IMR-90 (cell line): ENCODE measurements at regions not wholly inside any gene's neighbourhood (a gene's known extent, or its start where the extent isn't known, plus 50 kb on each side); places are given as distances from the start of the nearest gene placed in this dataset.

ENCODE experiments used
- ATAC-seq: fragments of 200-7000 bp; cut with Tn5 transposase; 2 replicates; pipeline ENCODE4 v1.9.1; 2020; ENCODE audit warnings: low read depth, mild to moderate bottlenecking, moderate library complexity
- BruUV-seq: library from RNA; stranded (reverse); fragments of 400-500 nt; replicated peaks from 2 replicates; lab custom pipeline; 2021; lab: Mats Ljungman, UMichigan
- CTCF ChIA-PET: fragments of 300-600 bp; formaldehyde crosslinking; extraction: SDS; loops from one replicate; lab custom pipeline; 2021; ENCODE audit warnings: antibody characterized with exemption; lab: Yijun Ruan, JAX
- POLR2A ChIA-PET: fragments of 300-600 bp; sonication (Branson Sonifier 250); formaldehyde crosslinking; loops from one replicate; lab custom pipeline; 2022; ENCODE audit warnings: antibody characterized with exemption; ENCODE audit not compliant: unreplicated experiment; lab: Charles Lee
- DNase-seq: peaks from one replicate; pipeline ENCODE4 v3.0.0; 2013
- H2AFZ ChIP-seq: replicated peaks from 2 replicates; pipeline ENCODE3; 2013; ENCODE audit warnings: low read length, mild to moderate bottlenecking; ENCODE audit not compliant: poor library complexity
- H2AK5ac ChIP-seq: 2 replicates; pipeline ENCODE4 v1.6.1; 2013; ENCODE audit warnings: low read depth, low read length, inconsistent platforms
- H2AK9ac ChIP-seq: replicated peaks from 2 replicates; pipeline ENCODE3; 2013; ENCODE audit warnings: mild to moderate bottlenecking, low read depth, low read length, moderate library complexity; ENCODE audit not compliant: poor library complexity
- H2BK120ac ChIP-seq: 2 replicates; pipeline ENCODE4 v1.6.1; 2013; ENCODE audit warnings: low read depth, low read length, inconsistent platforms
- H2BK15ac ChIP-seq: 3 replicates; pipeline ENCODE4 v1.6.1; 2013; ENCODE audit warnings: low read depth, low read length, inconsistent platforms
- H2BK20ac ChIP-seq: 2 replicates; pipeline ENCODE4 v1.6.1; 2013; ENCODE audit warnings: low read depth, mild to moderate bottlenecking, inconsistent platforms, low read length, moderate library complexity
- H2BK5ac ChIP-seq: 2 replicates; pipeline ENCODE4 v1.6.1; 2013; ENCODE audit warnings: mild to moderate bottlenecking, low read depth, low read length, inconsistent platforms; ENCODE audit not compliant: poor library complexity, severe bottlenecking
- H3K14ac ChIP-seq: replicated peaks from 2 replicates; pipeline ENCODE4 v1.6.1; 2013; ENCODE audit warnings: low read depth, low read length, inconsistent platforms
- H3K18ac ChIP-seq: 2 replicates; pipeline ENCODE4 v1.6.1; 2013; ENCODE audit warnings: low read depth, low read length, control low read depth
- H3K23ac ChIP-seq: 2 replicates; pipeline ENCODE4 v1.6.1; 2013; ENCODE audit warnings: low read depth, low read length, inconsistent platforms
- H3K27ac ChIP-seq: 2 replicates; pipeline ENCODE4 v1.5.1; 2013; ENCODE audit warnings: mild to moderate bottlenecking, control low read depth, low read length; ENCODE audit not compliant: insufficient read depth
- H3K27me3 ChIP-seq: 2 replicates; pipeline ENCODE4 v1.6.1; 2013; ENCODE audit warnings: low read length; ENCODE audit not compliant: control insufficient read depth, insufficient read depth
- H3K36me3 ChIP-seq: 2 replicates; pipeline ENCODE4 v1.6.1; 2013; ENCODE audit warnings: low read length, mixed read lengths; ENCODE audit not compliant: control insufficient read depth, insufficient read depth
- H3K4ac ChIP-seq: 2 replicates; pipeline ENCODE4 v1.6.1; 2013; ENCODE audit warnings: low read depth, low read length, inconsistent platforms
- H3K4me1 ChIP-seq: 2 replicates; pipeline ENCODE4 v1.6.1; 2013; ENCODE audit warnings: low read length, mixed read lengths; ENCODE audit not compliant: control insufficient read depth, insufficient read depth
- H3K4me2 ChIP-seq: 2 replicates; pipeline ENCODE4 v1.6.1; 2013; ENCODE audit warnings: low read depth, mild to moderate bottlenecking, control low read depth, low read length, moderate library complexity
- H3K4me3 ChIP-seq: 2 replicates; pipeline ENCODE4 v1.5.1; 2013; ENCODE audit warnings: low read depth, mild to moderate bottlenecking, control low read depth, low read length, moderate library complexity; ENCODE audit not compliant: insufficient read depth
- H3K56ac ChIP-seq: 2 replicates; pipeline ENCODE4 v1.6.1; 2013; ENCODE audit warnings: low read length, inconsistent platforms; ENCODE audit not compliant: insufficient read depth; ENCODE audit errors: extremely low read depth
- H3K79me1 ChIP-seq, 2 experiments: 2 replicates each; pipeline ENCODE4 v1.6.1; 2013; ENCODE audit warnings: low read length in 2 of 2, inconsistent platforms in 1 of 2, low read depth in 1 of 2
- H3K9ac ChIP-seq: 2 replicates; pipeline ENCODE4 v1.6.1; 2013; ENCODE audit warnings: low read depth, low read length, control low read depth
- H3K9me1 ChIP-seq: 2 replicates; pipeline ENCODE4 v1.6.1; 2013; ENCODE audit warnings: low read length, inconsistent platforms; ENCODE audit not compliant: insufficient read depth
- H3K9me3 ChIP-seq: 2 replicates; pipeline ENCODE4 v1.6.1; 2013; ENCODE audit warnings: low read length; ENCODE audit not compliant: control insufficient read depth, insufficient read depth
- H4K20me1 ChIP-seq: 2 replicates; pipeline ENCODE4 v1.6.1; 2013; ENCODE audit warnings: low read length, inconsistent platforms; ENCODE audit not compliant: insufficient read depth
- H4K5ac ChIP-seq: 2 replicates; pipeline ENCODE4 v1.6.1; 2013; ENCODE audit warnings: mild to moderate bottlenecking, low read depth, low read length, control low read depth
- H4K8ac ChIP-seq, 2 experiments: 2 replicates each; pipeline ENCODE4 v1.6.1; 2013; ENCODE audit warnings: low read depth in 2 of 2, low read length in 2 of 2, control low read depth in 1 of 2, inconsistent platforms in 1 of 2
- H4K91ac ChIP-seq: 2 replicates; pipeline ENCODE4 v1.6.1; 2013; ENCODE audit warnings: low read depth, low read length, inconsistent platforms; ENCODE audit not compliant: insufficient read depth
- BHLHE40 ChIP-seq: fragments of 150-350 bp; IDR thresholded peaks from 2 replicates; pipeline ENCODE4 v1.6.1; 2016; ENCODE audit warnings: mild to moderate bottlenecking, low read depth, low read length
- CHD1 ChIP-seq: IDR thresholded peaks from 2 replicates; pipeline ENCODE4 v1.6.1; 2012; ENCODE audit warnings: low read depth, low read length, improper control_type of control experiment
- CTCF ChIP-seq: conservative IDR thresholded peaks from 2 replicates; pipeline ENCODE4 v1.5.1; 2012; ENCODE audit warnings: mild to moderate bottlenecking, low read depth, low read length, improper control_type of control experiment
- MXI1 ChIP-seq: IDR thresholded peaks from 2 replicates; pipeline ENCODE4 v1.6.1; 2012; ENCODE audit warnings: low read depth, mild to moderate bottlenecking, low read length, moderate library complexity, borderline replicate concordance
- POLR2A ChIP-seq: IDR thresholded peaks from 2 replicates; pipeline ENCODE4 v1.6.1; 2012; ENCODE audit warnings: mild to moderate bottlenecking, low read depth, low read length
- RAD21 ChIP-seq: IDR thresholded peaks from 2 replicates; pipeline ENCODE4 v1.6.1; 2012; ENCODE audit warnings: low read length, improper control_type of control experiment
- RCOR1 ChIP-seq: IDR thresholded peaks from 2 replicates; pipeline ENCODE4 v1.6.1; 2012; ENCODE audit warnings: mild to moderate bottlenecking, low read length, improper control_type of control experiment; ENCODE audit not compliant: insufficient replicate concordance
- SMC3 ChIP-seq: fragments of 150-350 bp; IDR thresholded peaks from 2 replicates; pipeline ENCODE4 v1.6.1; 2016; ENCODE audit warnings: low read depth, mild to moderate bottlenecking, antibody characterized with exemption, low read length, moderate library complexity
- WGBS, 2 experiments: methylation state at CpG; one replicate each; pipeline versions ENCODE4 v1.1.5 to v1.1.7; 2013; ENCODE audit warnings: missing lambda C conversion rate in 2 of 2; ENCODE audit not compliant: insufficient read length in 1 of 2; ENCODE audit errors: extremely low coverage in 2 of 2; 5-methylcytosine and 5-hydroxymethylcytosine counted together
- dilution Hi-C: fragments of 300-500 bp; cut with HindIII; formaldehyde crosslinking; loops from one replicate; pipeline ENCODE4 v1.14.3; 2018; ENCODE audit warnings: low sequenced_read_pairs; ENCODE audit not compliant: unreplicated experiment
- in situ Hi-C: fragments of 300-500 bp; cut with MboI; formaldehyde crosslinking; loops from 3 replicates; pipeline ENCODE4 v1.14.3; 2019; ENCODE audit warnings: low sequenced_read_pairs, inconsistent platforms, mixed read lengths
- intact Hi-C: fragments of 100-400 bp; cut with micrococcal nuclease; formaldehyde crosslinking; loops from 2 replicates; pipeline ENCODE4 v1.10.0; 2022
- TF ChIP-seq, protein P1 (sequence below): fragments of 150-350 bp; IDR thresholded peaks from 2 replicates; pipeline ENCODE4 v1.6.1; 2017; ENCODE audit warnings: mild to moderate bottlenecking, antibody characterized with exemption, low read length, low read depth

DNA sequence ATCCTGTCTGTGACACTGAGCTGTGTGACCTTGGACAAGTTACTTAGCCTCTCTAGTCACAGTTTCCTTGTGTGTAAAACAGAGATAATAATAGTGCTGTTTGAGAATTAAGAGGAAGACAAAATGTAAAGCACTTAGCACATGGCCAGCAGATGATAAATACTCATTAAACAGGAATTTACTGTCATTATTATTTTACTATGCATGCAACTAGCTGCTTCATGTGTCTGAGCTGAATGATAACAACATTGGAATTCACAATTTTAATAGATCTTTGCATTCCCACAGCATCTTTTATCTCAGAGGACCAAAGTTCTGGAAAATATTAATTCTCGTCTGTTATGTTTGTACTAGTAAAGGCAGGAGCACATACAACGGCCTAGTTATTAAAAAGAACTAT lies 79.2 kb upstream of the TET2 start:
- no peak overlapping the region for H3K18ac ChIP-seq
- no peak overlapping the region for H3K4ac ChIP-seq
- POLR2A ChIA-PET = no interaction called here
- H3K9me3 ChIP-seq = no peaks in the 10 kb centered on the region
- WGBS, 2 experiments = no CpG with 5 or more reads among the region's 2 CpGs
- H3K27ac ChIP-seq = no peak overlapping the region
- DNase-seq (no peak), ATAC-seq (no peak)
- no peak overlapping the region for H3K4me2 ChIP-seq
- in situ Hi-C loops (no loop called here), dilution Hi-C loops (no loop called here), intact Hi-C loops (no loop called here)
- no peak overlapping the region for H2BK20ac ChIP-seq
- no peak overlapping the region for H4K8ac ChIP-seq
- no peak overlapping the region for H2BK5ac ChIP-seq
- TF ChIP-seq BHLHE40 (no peak), MXI1 (no peak), CTCF (no peak), RCOR1 (no peak), SMC3 (no peak), RAD21 (no peak), POLR2A (no peak), CHD1 (no peak)
- TF ChIP-seq, protein P1, sequence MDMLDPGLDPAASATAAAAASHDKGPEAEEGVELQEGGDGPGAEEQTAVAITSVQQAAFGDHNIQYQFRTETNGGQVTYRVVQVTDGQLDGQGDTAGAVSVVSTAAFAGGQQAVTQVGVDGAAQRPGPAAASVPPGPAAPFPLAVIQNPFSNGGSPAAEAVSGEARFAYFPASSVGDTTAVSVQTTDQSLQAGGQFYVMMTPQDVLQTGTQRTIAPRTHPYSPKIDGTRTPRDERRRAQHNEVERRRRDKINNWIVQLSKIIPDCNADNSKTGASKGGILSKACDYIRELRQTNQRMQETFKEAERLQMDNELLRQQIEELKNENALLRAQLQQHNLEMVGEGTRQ = no peak
- H4K5ac ChIP-seq = no peak overlapping the region
- H4K91ac ChIP-seq = no peak overlapping the region
- H3K36me3 ChIP-seq = no peaks in the 10 kb centered on the region
- H3K27me3 ChIP-seq = no peaks in the 10 kb centered on the region
- CTCF ChIA-PET = no interaction called here
- no peak overlapping the region for H3K56ac ChIP-seq
- H3K4me1 ChIP-seq = no peaks in the 10 kb centered on the region
- H2BK15ac ChIP-seq = no peak overlapping the region
- H2AFZ ChIP-seq = no peak overlapping the region
- H3K9me1 ChIP-seq = no peaks in the 10 kb centered on the region
- no peak overlapping the region for H3K14ac ChIP-seq
- H3K79me1 ChIP-seq = no peaks in the 10 kb centered on the region
- no peak overlapping the region for H3K4me3 ChIP-seq
- no peak overlapping the region for H3K9ac ChIP-seq
- H4K20me1 ChIP-seq = no peaks in the 10 kb centered on the region
- no peak overlapping the region for H2AK9ac ChIP-seq
- BruUV-seq = no TSS peak
- no peak overlapping the region for H3K23ac ChIP-seq
- no peak overlapping the region for H2BK120ac ChIP-seq
- H2AK5ac ChIP-seq = no peak overlapping the region
